SK-N-SH (cell line): ENCODE measurements at regions not wholly inside any gene's neighbourhood (a gene's known extent, or its start where the extent isn't known, plus 50 kb on each side); places are given as distances from the start of the nearest gene placed in this dataset.

ENCODE experiments used
- CTCF ChIA-PET: fragments of 300-600, 350-600 bp; formaldehyde crosslinking; extraction: SDS; loops from one replicate; lab custom pipeline; 2021; lab: Yijun Ruan, JAX
- POLR2A ChIA-PET: fragments of 350-600 bp; sonication (Branson Sonifier 250); formaldehyde crosslinking; extraction: SDS; loops from one replicate; lab custom pipeline; 2020; ENCODE audit warnings: antibody characterized with exemption, inconsistent platforms; lab: Yijun Ruan, JAX
- DNase-seq: peaks from one replicate; pipeline ENCODE4 v3.0.0; 2012
- H2AFZ ChIP-seq: fragments of 200-600 bp; sonication (generic); 2 replicates; pipeline ENCODE4 v1.8.1; 2016; ENCODE audit warnings: antibody characterized with exemption, mild to moderate bottlenecking, low read depth
- H3F3A ChIP-seq: fragments of 200-600 bp; sonication (generic); replicated peaks from 2 replicates; pipeline ENCODE3; 2016; ENCODE audit warnings: antibody characterized with exemption, mild to moderate bottlenecking; ENCODE audit not compliant: insufficient read depth
- H3K27ac ChIP-seq, 2 experiments: fragments of 200-500 bp in 1 of 2; fragments of 200-600 bp in 1 of 2; sonication (Bioruptor generic) in 1 of 2; sonication (generic), shearing (Covaris generic) in 1 of 2; 2 replicates each; pipeline versions ENCODE4 v1.5.1 to v1.6.1; 2014 to 2016; ENCODE audit warnings: low read depth in 2 of 2, inconsistent platforms in 1 of 2, low read length in 1 of 2, mild to moderate bottlenecking in 1 of 2, mixed read lengths in 1 of 2
- H3K27me3 ChIP-seq: fragments of 200-600 bp; sonication (generic), shearing (Covaris generic); 2 replicates; pipeline ENCODE4 v1.6.1; 2016; ENCODE audit warnings: mixed run types; ENCODE audit not compliant: insufficient read depth
- H3K36me3 ChIP-seq, 2 experiments: fragments of 200-500 bp in 1 of 2; fragments of 200-600 bp in 1 of 2; sonication (Bioruptor generic) in 1 of 2; sonication (generic) in 1 of 2; replicated peaks in 1 of 2; 2 replicates each; pipeline versions ENCODE3 to v1.5.1; 2014 to 2016; ENCODE audit warnings: low read length in 1 of 2, mild to moderate bottlenecking in 1 of 2; ENCODE audit not compliant: insufficient read depth in 2 of 2, control insufficient read depth in 1 of 2
- H3K4me1 ChIP-seq, 2 experiments: fragments of 200-500 bp in 1 of 2; fragments of 200-600 bp in 1 of 2; sonication (Bioruptor generic) in 1 of 2; sonication (generic), shearing (Covaris generic) in 1 of 2; 2 replicates each; pipeline versions ENCODE4 v1.5.1 to v1.6.1; 2014 to 2016; ENCODE audit warnings: low read depth in 1 of 2, low read length in 1 of 2, mixed run types in 1 of 2; ENCODE audit not compliant: insufficient read depth in 2 of 2, control insufficient read depth in 1 of 2
- H3K4me2 ChIP-seq: fragments of 200-600 bp; sonication (generic), shearing (Covaris generic); 2 replicates; pipeline ENCODE4 v1.6.1; 2017; ENCODE audit warnings: mixed run types
- H3K4me3 ChIP-seq, 2 experiments: fragments of 200-500 bp in 1 of 2; fragments of 200-600 bp in 1 of 2; sonication (Bioruptor generic) in 1 of 2; sonication (generic), shearing (Covaris generic) in 1 of 2; 2 replicates each; pipeline versions ENCODE4 v1.5.1 to v1.8.1; 2014 to 2016; ENCODE audit warnings: low read depth in 2 of 2, inconsistent platforms in 1 of 2, low read length in 1 of 2, mild to moderate bottlenecking in 1 of 2, mixed read lengths in 1 of 2, moderate library complexity in 1 of 2
- H3K79me2 ChIP-seq: fragments of 200-600 bp; sonication (generic); 2 replicates; pipeline ENCODE4 v1.8.1; 2017; ENCODE audit warnings: mild to moderate bottlenecking; ENCODE audit not compliant: insufficient read depth
- H3K9ac ChIP-seq: fragments of 200-600 bp; sonication (generic); 2 replicates; pipeline ENCODE4 v1.6.1; 2017; ENCODE audit warnings: mixed run types
- H3K9me2 ChIP-seq: fragments of 200-600 bp; sonication (generic); 2 replicates; pipeline ENCODE4 v1.6.1; 2017; ENCODE audit warnings: mixed run types
- H3K9me3 ChIP-seq: fragments of 200-600 bp; sonication (generic); 2 replicates; pipeline ENCODE4 v1.6.1; 2017; ENCODE audit warnings: mixed run types, mild to moderate bottlenecking, moderate library complexity
- H4K20me1 ChIP-seq: fragments of 200-600 bp; sonication (generic); 2 replicates; pipeline ENCODE4 v1.6.1; 2017; ENCODE audit warnings: mild to moderate bottlenecking, mixed run types; ENCODE audit not compliant: insufficient read depth
- CHD2 ChIP-seq: fragments of 150-350 bp; IDR thresholded peaks from 2 replicates; pipeline ENCODE4 v1.6.1; 2018; ENCODE audit warnings: low read length; ENCODE audit not compliant: partially characterized antibody
- ELF1 ChIP-seq: IDR thresholded peaks from 2 replicates; pipeline ENCODE4 v1.4.0; 2012
- EP300 ChIP-seq, 2 experiments: IDR thresholded peaks; 2 replicates each; pipeline versions ENCODE4 v1.4.0 to v1.6.1; 2012; ENCODE audit warnings: borderline replicate concordance in 1 of 2, low read depth in 1 of 2, low read length in 1 of 2
- EZH2phosphoT487 ChIP-seq: fragments of 200-600 bp; sonication (generic); IDR thresholded peaks from 2 replicates; pipeline ENCODE4 v1.6.1; 2017; ENCODE audit warnings: low read depth, mixed run types, mild to moderate bottlenecking, antibody characterized with exemption, moderate library complexity, borderline replicate concordance
- FOSL2 ChIP-seq: IDR thresholded peaks from 2 replicates; pipeline ENCODE4 v1.4.0; 2012; ENCODE audit warnings: low read depth, mild to moderate bottlenecking, moderate library complexity, borderline replicate concordance
- FOXJ3 ChIP-seq: sonication (generic); formaldehyde crosslinking; IDR thresholded peaks from 2 replicates; pipeline ENCODE4 v1.5.1; 2020; ENCODE audit warnings: mild to moderate bottlenecking, missing genetic modification reagents
- FOXM1 ChIP-seq: IDR thresholded peaks from 2 replicates; pipeline ENCODE4 v1.4.0; 2012; ENCODE audit warnings: low read depth, mild to moderate bottlenecking
- GABPA ChIP-seq: IDR thresholded peaks from 2 replicates; pipeline ENCODE4 v1.4.0; 2012; ENCODE audit warnings: low read depth, mild to moderate bottlenecking
- JUND ChIP-seq: IDR thresholded peaks from 2 replicates; pipeline ENCODE4 v1.4.0; 2012
- MEF2A ChIP-seq: IDR thresholded peaks from 2 replicates; pipeline ENCODE4 v1.4.0; 2012; ENCODE audit warnings: low read depth, borderline replicate concordance
- MXI1 ChIP-seq: IDR thresholded peaks from 2 replicates; pipeline ENCODE4 v1.6.1; 2012; ENCODE audit warnings: mild to moderate bottlenecking, low read depth, low read length, improper control_type of control experiment
- NFIC ChIP-seq: IDR thresholded peaks from 2 replicates; pipeline ENCODE4 v1.4.0; 2012; ENCODE audit warnings: borderline replicate concordance
- NRF1 ChIP-seq: IDR thresholded peaks from 2 replicates; pipeline ENCODE4 v1.6.1; 2012; ENCODE audit warnings: low read depth, mild to moderate bottlenecking, low read length
- RAD21 ChIP-seq: IDR thresholded peaks from 2 replicates; pipeline ENCODE4 v1.6.1; 2012; ENCODE audit warnings: mild to moderate bottlenecking, low read length
- RCOR1 ChIP-seq: fragments of 150-350 bp; IDR thresholded peaks from 2 replicates; pipeline ENCODE4 v1.6.1; 2017; ENCODE audit warnings: antibody characterized with exemption, low read length
- RXRA ChIP-seq: IDR thresholded peaks from 2 replicates; pipeline ENCODE4 v1.4.0; 2012; ENCODE audit warnings: low read depth, mild to moderate bottlenecking, borderline replicate concordance
- SMC3 ChIP-seq: IDR thresholded peaks from 2 replicates; pipeline ENCODE4 v1.6.1; 2012; ENCODE audit warnings: low read depth, low read length, improper control_type of control experiment
- TAF1 ChIP-seq: IDR thresholded peaks from 2 replicates; pipeline ENCODE4 v1.6.1; 2012; ENCODE audit warnings: low read depth, mild to moderate bottlenecking, low read length, moderate library complexity, borderline replicate concordance
- TCF12 ChIP-seq: IDR thresholded peaks from 2 replicates; pipeline ENCODE4 v1.4.0; 2012
- TEAD4 ChIP-seq: IDR thresholded peaks from 2 replicates; pipeline ENCODE4 v1.4.0; 2012; ENCODE audit warnings: mild to moderate bottlenecking, borderline replicate concordance; ENCODE audit not compliant: insufficient read depth
- WGBS: methylation state at CpG from one replicate; pipeline ENCODE4 v1.1.6; 2017; ENCODE audit warnings: low lambda C conversion rate; 5-methylcytosine and 5-hydroxymethylcytosine counted together
- TF ChIP-seq, protein P1 (sequence below): IDR thresholded peaks from 2 replicates; pipeline ENCODE4 v1.4.0; 2012; ENCODE audit warnings: low read depth, borderline replicate concordance
- TF ChIP-seq, protein P2 (sequence below): IDR thresholded peaks from 2 replicates; pipeline ENCODE4; 2012
- TF ChIP-seq, protein P3 (sequence below): IDR thresholded peaks from 2 replicates; pipeline ENCODE4 v1.6.1; 2012; ENCODE audit warnings: mild to moderate bottlenecking, low read depth, low read length, moderate library complexity

DNA sequence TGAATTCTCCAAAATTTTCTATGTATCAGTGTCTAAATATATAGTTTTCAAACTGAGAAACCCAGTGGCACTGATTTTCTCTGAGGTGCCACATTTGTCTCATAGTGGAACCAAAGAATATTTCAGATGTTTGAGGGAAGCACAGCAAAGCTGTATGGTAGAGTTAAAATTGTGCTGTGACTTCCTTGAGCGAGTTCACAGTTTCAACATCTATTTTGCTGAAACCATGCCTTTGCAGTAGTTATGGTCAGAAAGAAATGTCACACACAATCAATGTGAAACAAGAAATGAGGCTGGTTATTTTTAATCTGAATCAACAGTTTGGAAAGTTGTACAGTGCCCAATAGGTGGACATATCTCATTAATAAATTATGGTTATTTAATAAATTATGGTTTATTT is 394.0 kb upstream of the SPTLC3 start:
- no peaks in the 10 kb centered on the region for H4K20me1 ChIP-seq
- ChIA-PET CTCF (no interaction called here), POLR2A (no interaction called here)
- H3K4me3 ChIP-seq: no peak overlapping the region
- no peaks in the 10 kb centered on the region for H3F3A ChIP-seq
- H3K36me3 ChIP-seq: no peaks in the 10 kb centered on the region
- H3K9me3 ChIP-seq: peaks cover 9% of the 10 kb centered on the region; the same call in 1 of the 2 replicates
- H3K27me3 ChIP-seq: no peaks in the 10 kb centered on the region
- H3K9ac ChIP-seq: no peak overlapping the region
- DNase-seq: no peak
- H3K4me1 ChIP-seq: peaks cover 0 to 4% of the 10 kb centered on the region in 2 experiments; a peak in 1 of 4 replicates
- H3K27ac ChIP-seq: no peak overlapping the region
- H3K4me2 ChIP-seq: no peak overlapping the region
- WGBS: 5% methylated on average over 1 of the region's 1 CpG
- H3K79me2 ChIP-seq: no peaks in the 10 kb centered on the region
- no peaks in the 10 kb centered on the region for H3K9me2 ChIP-seq
- no peak overlapping the region for H2AFZ ChIP-seq
- TF ChIP-seq RXRA (no peak), FOSL2 (no peak), FOXJ3 (CRISPR knock-in tag) (no peak), TCF12 (no peak), EP300 (IDR thresholded peaks at IDR 0.05; ENCODE audit: borderline replicate concordance in 1 of 2, low read depth in 1 of 2, low read length in 1 of 2) (no peak), CHD2 (no peak), RAD21 (no peak), NFIC (no peak), TEAD4 (no peak), MXI1 (no peak)
- TF ChIP-seq, protein P1, sequence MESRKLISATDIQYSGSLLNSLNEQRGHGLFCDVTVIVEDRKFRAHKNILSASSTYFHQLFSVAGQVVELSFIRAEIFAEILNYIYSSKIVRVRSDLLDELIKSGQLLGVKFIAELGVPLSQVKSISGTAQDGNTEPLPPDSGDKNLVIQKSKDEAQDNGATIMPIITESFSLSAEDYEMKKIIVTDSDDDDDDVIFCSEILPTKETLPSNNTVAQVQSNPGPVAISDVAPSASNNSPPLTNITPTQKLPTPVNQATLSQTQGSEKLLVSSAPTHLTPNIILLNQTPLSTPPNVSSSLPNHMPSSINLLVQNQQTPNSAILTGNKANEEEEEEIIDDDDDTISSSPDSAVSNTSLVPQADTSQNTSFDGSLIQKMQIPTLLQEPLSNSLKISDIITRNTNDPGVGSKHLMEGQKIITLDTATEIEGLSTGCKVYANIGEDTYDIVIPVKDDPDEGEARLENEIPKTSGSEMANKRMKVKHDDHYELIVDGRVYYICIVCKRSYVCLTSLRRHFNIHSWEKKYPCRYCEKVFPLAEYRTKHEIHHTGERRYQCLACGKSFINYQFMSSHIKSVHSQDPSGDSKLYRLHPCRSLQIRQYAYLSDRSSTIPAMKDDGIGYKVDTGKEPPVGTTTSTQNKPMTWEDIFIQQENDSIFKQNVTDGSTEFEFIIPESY: no peak
- TF ChIP-seq, protein P2, sequence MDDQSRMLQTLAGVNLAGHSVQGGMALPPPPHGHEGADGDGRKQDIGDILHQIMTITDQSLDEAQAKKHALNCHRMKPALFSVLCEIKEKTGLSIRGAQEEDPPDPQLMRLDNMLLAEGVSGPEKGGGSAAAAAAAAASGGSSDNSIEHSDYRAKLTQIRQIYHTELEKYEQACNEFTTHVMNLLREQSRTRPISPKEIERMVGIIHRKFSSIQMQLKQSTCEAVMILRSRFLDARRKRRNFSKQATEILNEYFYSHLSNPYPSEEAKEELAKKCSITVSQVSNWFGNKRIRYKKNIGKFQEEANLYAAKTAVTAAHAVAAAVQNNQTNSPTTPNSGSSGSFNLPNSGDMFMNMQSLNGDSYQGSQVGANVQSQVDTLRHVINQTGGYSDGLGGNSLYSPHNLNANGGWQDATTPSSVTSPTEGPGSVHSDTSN: no peak

DNA sequence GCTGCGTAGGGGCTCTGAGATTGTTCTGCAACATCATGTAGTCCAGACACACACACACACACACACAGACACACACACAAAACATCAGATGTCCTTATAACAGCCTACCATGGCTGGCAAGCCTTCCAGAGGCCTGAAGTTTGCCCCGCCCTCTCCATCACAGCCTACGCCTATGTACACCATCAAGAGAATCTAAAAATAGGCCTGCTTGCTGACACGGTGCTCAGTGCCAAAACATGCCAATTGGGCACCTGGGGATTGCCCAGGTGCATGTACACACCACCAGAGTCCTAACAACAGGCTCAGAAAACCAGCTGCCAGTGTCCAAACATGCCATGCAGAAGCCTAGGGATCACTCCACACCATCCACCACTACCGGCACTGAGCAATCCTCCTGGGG is 391.7 kb upstream of the SPTLC3 start:
- Histone ChIP-seq H3K79me2 (no peaks in the 10 kb centered on the region), H3K27ac (no peak overlapping the region), H3K9me3 (peaks cover 9% of the 10 kb centered on the region; the same call in 1 of the 2 replicates), H3K4me2 (no peak overlapping the region), H3K27me3 (no peaks in the 10 kb centered on the region), H4K20me1 (no peaks in the 10 kb centered on the region), H3K9me2 (no peaks in the 10 kb centered on the region), H2AFZ (no peak overlapping the region), H3K9ac (no peak overlapping the region), H3F3A (no peaks in the 10 kb centered on the region), H3K4me3 (no peak overlapping the region), H3K4me1 (no peaks in the 10 kb centered on the region), H3K36me3 (no peaks in the 10 kb centered on the region)
- no peak for DNase-seq
- ChIA-PET POLR2A (no interaction called here), CTCF (no interaction called here)
- 26% methylated on average over 3 of the region's 5 CpGs for WGBS
- TF ChIP-seq SMC3: no peak
- TF ChIP-seq, protein P2: no peak
- TF ChIP-seq FOSL2: no peak
- no peak for TF ChIP-seq TAF1
- TF ChIP-seq, protein P3, sequence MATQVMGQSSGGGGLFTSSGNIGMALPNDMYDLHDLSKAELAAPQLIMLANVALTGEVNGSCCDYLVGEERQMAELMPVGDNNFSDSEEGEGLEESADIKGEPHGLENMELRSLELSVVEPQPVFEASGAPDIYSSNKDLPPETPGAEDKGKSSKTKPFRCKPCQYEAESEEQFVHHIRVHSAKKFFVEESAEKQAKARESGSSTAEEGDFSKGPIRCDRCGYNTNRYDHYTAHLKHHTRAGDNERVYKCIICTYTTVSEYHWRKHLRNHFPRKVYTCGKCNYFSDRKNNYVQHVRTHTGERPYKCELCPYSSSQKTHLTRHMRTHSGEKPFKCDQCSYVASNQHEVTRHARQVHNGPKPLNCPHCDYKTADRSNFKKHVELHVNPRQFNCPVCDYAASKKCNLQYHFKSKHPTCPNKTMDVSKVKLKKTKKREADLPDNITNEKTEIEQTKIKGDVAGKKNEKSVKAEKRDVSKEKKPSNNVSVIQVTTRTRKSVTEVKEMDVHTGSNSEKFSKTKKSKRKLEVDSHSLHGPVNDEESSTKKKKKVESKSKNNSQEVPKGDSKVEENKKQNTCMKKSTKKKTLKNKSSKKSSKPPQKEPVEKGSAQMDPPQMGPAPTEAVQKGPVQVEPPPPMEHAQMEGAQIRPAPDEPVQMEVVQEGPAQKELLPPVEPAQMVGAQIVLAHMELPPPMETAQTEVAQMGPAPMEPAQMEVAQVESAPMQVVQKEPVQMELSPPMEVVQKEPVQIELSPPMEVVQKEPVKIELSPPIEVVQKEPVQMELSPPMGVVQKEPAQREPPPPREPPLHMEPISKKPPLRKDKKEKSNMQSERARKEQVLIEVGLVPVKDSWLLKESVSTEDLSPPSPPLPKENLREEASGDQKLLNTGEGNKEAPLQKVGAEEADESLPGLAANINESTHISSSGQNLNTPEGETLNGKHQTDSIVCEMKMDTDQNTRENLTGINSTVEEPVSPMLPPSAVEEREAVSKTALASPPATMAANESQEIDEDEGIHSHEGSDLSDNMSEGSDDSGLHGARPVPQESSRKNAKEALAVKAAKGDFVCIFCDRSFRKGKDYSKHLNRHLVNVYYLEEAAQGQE: no peak
- no peak for TF ChIP-seq EZH2phosphoT487
- TF ChIP-seq NRF1: no peak
- TF ChIP-seq FOXM1: no peak
- no peak for TF ChIP-seq ELF1
- TF ChIP-seq GABPA: no peak
- TF ChIP-seq RAD21: no peak
- no peak for TF ChIP-seq TCF12
- TF ChIP-seq RCOR1: no peak
- TF ChIP-seq MEF2A: no peak
- no peak for TF ChIP-seq JUND
- no peak for TF ChIP-seq CHD2
- TF ChIP-seq FOXJ3 (CRISPR knock-in tag): no peak
